ENCODE measurements at regions not wholly inside any gene's neighbourhood (a gene's known extent, or its start where the extent isn't known, plus 50 kb on each side); places are given as distances from the start of the nearest gene placed in this dataset.

DNA sequence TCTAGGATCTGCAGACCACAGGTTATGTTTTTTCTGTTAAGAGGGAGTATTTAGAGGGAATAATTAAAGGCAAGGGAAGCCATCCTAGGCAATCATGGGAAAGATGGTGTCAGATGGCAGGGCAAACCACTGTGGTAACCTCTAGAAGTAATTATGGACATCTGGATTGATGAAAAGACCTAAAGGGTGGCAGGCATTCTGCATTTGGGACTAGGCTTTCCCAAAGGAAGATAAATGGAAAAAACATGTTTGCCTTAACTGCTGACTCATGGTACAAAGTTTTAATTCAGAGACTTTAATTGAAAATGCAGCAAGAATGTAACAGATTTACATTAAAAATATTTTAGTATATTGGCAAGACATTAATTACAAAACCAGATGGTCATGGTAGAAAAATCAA is 88.1 kb downstream of the TMEM30B start:
- no peaks in the 10 kb centered on the region for H3K36me3 ChIP-seq (replicated peaks; ENCODE audit: insufficient read depth, low read depth)
- no peak for DNase-seq (ENCODE audit: low spot score)
- no peak overlapping the region for H3K4me3 ChIP-seq
- H3K4me2 ChIP-seq, result no peak overlapping the region
- no peaks in the 10 kb centered on the region for H4K20me1 ChIP-seq (ENCODE audit: insufficient read depth, poor library complexity, severe bottlenecking)
- no peaks in the 10 kb centered on the region for H3K9me3 ChIP-seq (ENCODE audit: low read depth)
- no peaks in the 10 kb centered on the region for H3K4me1 ChIP-seq (ENCODE audit: insufficient read depth)
- H3K27me3 ChIP-seq, result peaks cover 5% of the 10 kb centered on the region
- H2AFZ ChIP-seq, result no peak overlapping the region
- no peak for TF ChIP-seq EZH2phosphoT487 (IDR thresholded peaks at IDR 0.05; ENCODE audit: low read depth, severe bottlenecking, unreplicated experiment)
- TF ChIP-seq, protein P1, sequence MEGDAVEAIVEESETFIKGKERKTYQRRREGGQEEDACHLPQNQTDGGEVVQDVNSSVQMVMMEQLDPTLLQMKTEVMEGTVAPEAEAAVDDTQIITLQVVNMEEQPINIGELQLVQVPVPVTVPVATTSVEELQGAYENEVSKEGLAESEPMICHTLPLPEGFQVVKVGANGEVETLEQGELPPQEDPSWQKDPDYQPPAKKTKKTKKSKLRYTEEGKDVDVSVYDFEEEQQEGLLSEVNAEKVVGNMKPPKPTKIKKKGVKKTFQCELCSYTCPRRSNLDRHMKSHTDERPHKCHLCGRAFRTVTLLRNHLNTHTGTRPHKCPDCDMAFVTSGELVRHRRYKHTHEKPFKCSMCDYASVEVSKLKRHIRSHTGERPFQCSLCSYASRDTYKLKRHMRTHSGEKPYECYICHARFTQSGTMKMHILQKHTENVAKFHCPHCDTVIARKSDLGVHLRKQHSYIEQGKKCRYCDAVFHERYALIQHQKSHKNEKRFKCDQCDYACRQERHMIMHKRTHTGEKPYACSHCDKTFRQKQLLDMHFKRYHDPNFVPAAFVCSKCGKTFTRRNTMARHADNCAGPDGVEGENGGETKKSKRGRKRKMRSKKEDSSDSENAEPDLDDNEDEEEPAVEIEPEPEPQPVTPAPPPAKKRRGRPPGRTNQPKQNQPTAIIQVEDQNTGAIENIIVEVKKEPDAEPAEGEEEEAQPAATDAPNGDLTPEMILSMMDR (IDR thresholded peaks at IDR 0.05; ENCODE audit: poor library complexity), result no peak
- no peak for TF ChIP-seq EZH2 (IDR thresholded peaks at IDR 0.05; ENCODE audit: borderline replicate concordance)
- H3K27ac ChIP-seq, result no peak overlapping the region
- no peaks in the 10 kb centered on the region for H3K9me2 ChIP-seq (replicated peaks; ENCODE audit: insufficient read depth)
- no peaks in the 10 kb centered on the region for H3K79me2 ChIP-seq

DNA sequence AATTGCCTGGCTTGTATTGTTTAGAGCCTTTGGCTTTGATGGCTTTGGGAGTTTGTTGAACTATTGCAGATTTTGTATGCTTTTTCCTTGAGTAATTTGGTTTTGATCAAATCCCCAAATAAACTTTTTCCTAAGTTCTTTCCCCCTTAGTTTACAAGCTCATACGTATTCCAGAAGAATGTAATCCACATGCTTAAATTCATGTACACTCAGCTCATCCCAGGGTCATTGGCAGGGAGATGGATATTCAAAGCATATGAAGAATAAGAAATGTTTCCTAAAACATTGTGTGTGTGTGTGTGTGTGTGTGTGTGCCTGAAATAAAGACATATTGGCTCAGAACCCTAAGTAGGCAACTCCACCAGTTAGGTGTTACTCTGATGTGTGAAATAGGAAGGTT is 89.4 kb downstream of the TMEM30B start:
- no peak overlapping the region for H3K4me3 ChIP-seq
- H3K9me2 ChIP-seq (replicated peaks; ENCODE audit: insufficient read depth), result no peaks in the 10 kb centered on the region
- DNase-seq (ENCODE audit: low spot score), result no peak
- 54% methylated on average over 1 of the region's 1 CpG for WGBS (ENCODE audit: low lambda C conversion rate, missing lambda C conversion rate)
- H3K9me3 ChIP-seq (ENCODE audit: low read depth), result no peaks in the 10 kb centered on the region
- no peak for TF ChIP-seq EZH2phosphoT487 (IDR thresholded peaks at IDR 0.05; ENCODE audit: low read depth, severe bottlenecking, unreplicated experiment)
- TF ChIP-seq, protein P1 (IDR thresholded peaks at IDR 0.05; ENCODE audit: poor library complexity), result no peak
- no peak for TF ChIP-seq EZH2 (IDR thresholded peaks at IDR 0.05; ENCODE audit: borderline replicate concordance)
- no peak overlapping the region for H2AFZ ChIP-seq
- H3K4me1 ChIP-seq (ENCODE audit: insufficient read depth), result peaks cover under 1% of the 10 kb centered on the region
- no peaks in the 10 kb centered on the region for H4K20me1 ChIP-seq (ENCODE audit: insufficient read depth, poor library complexity, severe bottlenecking)
- H3K27me3 ChIP-seq, result peaks cover 5% of the 10 kb centered on the region
- no peaks in the 10 kb centered on the region for H3K36me3 ChIP-seq (replicated peaks; ENCODE audit: insufficient read depth, low read depth)
- H3K79me2 ChIP-seq, result no peaks in the 10 kb centered on the region
- H3K27ac ChIP-seq, result no peak overlapping the region
- no peak overlapping the region for H3K4me2 ChIP-seq

DNA sequence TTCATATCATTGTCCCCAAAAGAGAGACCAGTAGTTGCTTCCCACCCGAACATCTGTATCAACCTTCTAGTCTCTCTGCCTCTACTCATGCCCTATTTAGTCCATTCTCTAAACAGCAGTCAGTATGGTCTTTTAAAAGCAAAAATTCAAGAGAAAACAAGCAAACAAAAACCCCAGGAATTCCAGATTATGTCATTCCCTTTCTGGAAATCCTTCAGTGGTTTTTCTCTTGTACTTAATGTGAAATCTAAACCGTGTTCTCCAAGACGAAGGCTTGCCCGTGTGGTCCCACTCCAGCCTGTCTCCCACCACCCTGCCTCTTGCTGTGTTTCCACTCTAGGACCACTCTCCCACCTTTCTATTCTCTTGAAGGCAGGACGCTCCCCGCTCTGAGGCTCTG is 90.8 kb downstream of the TMEM30B start:
- Histone ChIP-seq H3K27ac (no peak overlapping the region), H4K20me1 (ENCODE audit: insufficient read depth, poor library complexity, severe bottlenecking) (no peaks in the 10 kb centered on the region), H3K4me1 (ENCODE audit: insufficient read depth) (peaks cover 4% of the 10 kb centered on the region), H2AFZ (no peak overlapping the region), H3K79me2 (no peaks in the 10 kb centered on the region), H3K9me3 (ENCODE audit: low read depth) (no peaks in the 10 kb centered on the region), H3K4me3 (no peak overlapping the region), H3K27me3 (peaks cover 5% of the 10 kb centered on the region), H3K36me3 (replicated peaks; ENCODE audit: insufficient read depth, low read depth) (no peaks in the 10 kb centered on the region), H3K9me2 (replicated peaks; ENCODE audit: insufficient read depth) (no peaks in the 10 kb centered on the region), H3K4me2 (no peak overlapping the region)
- WGBS (ENCODE audit: low lambda C conversion rate, missing lambda C conversion rate), result 83% methylated on average over 6 of the region's 6 CpGs
- DNase-seq (ENCODE audit: low spot score), result no peak
- TF ChIP-seq EZH2phosphoT487 (IDR thresholded peaks at IDR 0.05; ENCODE audit: low read depth, severe bottlenecking, unreplicated experiment) (no peak), EZH2 (IDR thresholded peaks at IDR 0.05; ENCODE audit: borderline replicate concordance) (no peak)
- TF ChIP-seq, protein P1 (IDR thresholded peaks at IDR 0.05; ENCODE audit: poor library complexity), result no peak

All from hepatocyte (in vitro differentiated cells).